ENCODE measurements at regions not wholly inside any gene's neighbourhood (a gene's known extent, or its start where the extent isn't known, plus 50 kb on each side); places are given as distances from the start of the nearest gene placed in this dataset.

DNA sequence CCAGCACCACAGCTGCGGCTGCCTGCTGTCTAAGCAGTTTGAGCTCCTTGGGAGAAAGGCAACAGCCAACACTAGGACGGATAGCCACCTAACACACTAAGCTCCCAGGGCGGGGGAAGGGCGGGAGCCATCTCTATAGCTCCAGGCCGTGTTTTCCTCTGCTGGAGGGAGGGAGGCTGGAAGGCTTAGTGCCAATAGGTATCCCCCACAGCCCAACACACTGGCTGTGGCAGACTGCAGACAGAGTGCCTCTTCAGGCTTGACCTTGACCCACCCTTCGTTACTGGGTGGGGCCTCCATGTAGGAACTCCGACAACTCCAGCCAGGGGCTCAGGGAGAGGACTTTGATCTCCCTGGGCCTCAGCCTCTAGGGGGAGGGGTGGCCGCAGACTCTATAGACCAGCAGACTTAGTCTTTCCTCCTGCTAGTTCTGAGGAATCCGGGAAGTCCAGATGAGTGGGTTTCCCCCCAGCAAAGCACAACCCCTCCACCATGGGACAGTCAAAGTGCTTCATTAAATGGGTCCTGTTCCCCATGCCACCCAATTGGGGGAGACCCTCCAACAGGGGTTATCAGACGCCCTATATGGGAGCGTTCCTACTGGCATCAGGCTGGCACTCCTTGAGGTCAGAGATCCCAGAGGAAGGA lies 314.4 kb upstream of the MKI67 start (continued):
- TF ChIP-seq, protein P1, sequence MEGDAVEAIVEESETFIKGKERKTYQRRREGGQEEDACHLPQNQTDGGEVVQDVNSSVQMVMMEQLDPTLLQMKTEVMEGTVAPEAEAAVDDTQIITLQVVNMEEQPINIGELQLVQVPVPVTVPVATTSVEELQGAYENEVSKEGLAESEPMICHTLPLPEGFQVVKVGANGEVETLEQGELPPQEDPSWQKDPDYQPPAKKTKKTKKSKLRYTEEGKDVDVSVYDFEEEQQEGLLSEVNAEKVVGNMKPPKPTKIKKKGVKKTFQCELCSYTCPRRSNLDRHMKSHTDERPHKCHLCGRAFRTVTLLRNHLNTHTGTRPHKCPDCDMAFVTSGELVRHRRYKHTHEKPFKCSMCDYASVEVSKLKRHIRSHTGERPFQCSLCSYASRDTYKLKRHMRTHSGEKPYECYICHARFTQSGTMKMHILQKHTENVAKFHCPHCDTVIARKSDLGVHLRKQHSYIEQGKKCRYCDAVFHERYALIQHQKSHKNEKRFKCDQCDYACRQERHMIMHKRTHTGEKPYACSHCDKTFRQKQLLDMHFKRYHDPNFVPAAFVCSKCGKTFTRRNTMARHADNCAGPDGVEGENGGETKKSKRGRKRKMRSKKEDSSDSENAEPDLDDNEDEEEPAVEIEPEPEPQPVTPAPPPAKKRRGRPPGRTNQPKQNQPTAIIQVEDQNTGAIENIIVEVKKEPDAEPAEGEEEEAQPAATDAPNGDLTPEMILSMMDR (IDR thresholded peaks at IDR 0.05; ENCODE audit: low read depth, low read length, missing input control) = no peak
- TF ChIP-seq GABPA (IDR thresholded peaks at IDR 0.05 in 1 of 2, conservative IDR thresholded peaks at IDR 0.05 in 1 of 2) (no peak), RAD21 (IDR thresholded peaks at IDR 0.05) (no peak), NR2F2 (IDR thresholded peaks at IDR 0.05) (no peak)

DNA sequence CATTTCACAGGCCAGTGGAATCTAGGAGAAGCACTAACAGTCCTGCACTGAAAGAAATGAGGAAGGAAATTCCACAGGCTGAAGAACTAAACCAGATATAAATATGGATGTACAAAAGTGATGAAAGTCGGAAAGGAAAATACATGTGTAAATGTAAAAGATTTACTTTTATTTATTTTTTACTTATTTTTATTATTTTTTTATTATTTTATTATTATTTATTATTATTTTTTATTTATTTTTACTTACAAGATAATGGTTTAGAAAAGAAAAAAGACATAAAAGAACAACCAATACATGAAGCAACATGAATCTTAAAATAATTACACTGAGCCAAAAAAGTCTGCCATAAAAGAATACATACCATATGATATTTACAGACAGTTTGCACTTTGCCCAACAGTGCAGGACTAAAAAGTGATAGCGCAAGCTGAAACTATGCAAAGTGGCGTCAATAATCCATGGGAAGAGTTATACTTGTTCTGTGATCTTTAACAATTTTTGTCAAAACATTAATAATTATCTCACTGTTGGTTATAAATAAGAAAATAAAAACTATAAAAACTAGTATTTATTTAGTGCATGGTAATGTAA lies 317.8 kb upstream of the MKI67 start:
- WGBS = 56% methylated on average over 3 of the region's 3 CpGs
- Histone ChIP-seq H3K4me1 (ENCODE audit: control insufficient read depth in 4 of 4, insufficient read depth in 4 of 4, low read length in 3 of 4) (no peaks in the 10 kb centered on the region), H3K36me3 (ENCODE audit: control insufficient read depth in 4 of 4, insufficient read depth in 3 of 4, low read depth in 1 of 4, low read length in 3 of 4) (no peaks in the 10 kb centered on the region), H3K9me3 (ENCODE audit: control insufficient read depth in 4 of 4, low read length in 3 of 4) (no peaks in the 10 kb centered on the region), H3K27ac (ENCODE audit: low read depth in 1 of 2, low read length in 2 of 2) (no peak overlapping the region), H3K9ac (ENCODE audit: low read depth in 1 of 2, low read length in 2 of 2) (no peak overlapping the region), H3K4me3 (ENCODE audit: low read depth in 1 of 3, low read length in 3 of 3) (no peak overlapping the region), H3K27me3 (ENCODE audit: control insufficient read depth in 4 of 4, insufficient read depth in 4 of 4, low read length in 3 of 4) (peaks cover 0 to 3% (median 0%) of the 10 kb centered on the region in 4 donors)
- no peak for DNase-seq (ENCODE audit: low spot score)
- TF ChIP-seq JUND (IDR thresholded peaks at IDR 0.05) = no peak
- TF ChIP-seq, protein P2, sequence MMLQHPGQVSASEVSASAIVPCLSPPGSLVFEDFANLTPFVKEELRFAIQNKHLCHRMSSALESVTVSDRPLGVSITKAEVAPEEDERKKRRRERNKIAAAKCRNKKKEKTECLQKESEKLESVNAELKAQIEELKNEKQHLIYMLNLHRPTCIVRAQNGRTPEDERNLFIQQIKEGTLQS (IDR thresholded peaks at IDR 0.05) = no peak
- no peak for TF ChIP-seq FOXA2 (IDR thresholded peaks at IDR 0.05)
- TF ChIP-seq RAD21 (IDR thresholded peaks at IDR 0.05) = no peak
- TF ChIP-seq FOXA1 (IDR thresholded peaks at IDR 0.05) = no peak
- no peak for TF ChIP-seq HNF4G (IDR thresholded peaks at IDR 0.05)
- TF ChIP-seq HNF4A (conservative IDR thresholded peaks at IDR 0.05) = no peak

DNA sequence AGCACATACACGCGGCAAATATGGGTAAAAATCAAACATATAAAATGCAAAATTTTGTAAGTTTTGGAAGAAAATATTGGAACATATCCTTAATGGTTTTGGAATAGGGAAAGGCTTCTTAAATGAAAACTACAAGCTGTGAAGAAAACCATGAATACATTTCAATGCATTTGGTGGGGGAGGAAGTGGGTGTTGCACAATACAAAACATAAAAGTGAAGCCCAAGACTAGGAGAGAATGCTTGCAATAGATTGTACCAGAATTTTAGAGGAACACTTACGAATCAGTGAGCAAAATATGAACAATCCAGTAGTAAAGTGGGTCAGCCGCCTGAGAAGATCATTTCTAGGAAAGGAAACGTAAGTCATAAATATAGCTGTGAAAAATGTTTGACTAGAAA lies 322.6 kb upstream of the MKI67 start:
- DNase-seq (ENCODE audit: low spot score) = no peak
- no peak overlapping the region for H3K27ac ChIP-seq (ENCODE audit: low read depth in 1 of 2, low read length in 2 of 2)
- H3K4me1 ChIP-seq (ENCODE audit: control insufficient read depth in 4 of 4, insufficient read depth in 4 of 4, low read length in 3 of 4) = no peaks in the 10 kb centered on the region
- no peaks in the 10 kb centered on the region for H3K36me3 ChIP-seq (ENCODE audit: control insufficient read depth in 4 of 4, insufficient read depth in 3 of 4, low read depth in 1 of 4, low read length in 3 of 4)
- H3K9me3 ChIP-seq (ENCODE audit: control insufficient read depth in 4 of 4, low read length in 3 of 4) = no peaks in the 10 kb centered on the region
- H3K27me3 ChIP-seq (ENCODE audit: control insufficient read depth in 4 of 4, insufficient read depth in 4 of 4, low read length in 3 of 4) = peaks cover 0 to 7% (median 0%) of the 10 kb centered on the region in 4 donors
- no peak overlapping the region for H3K9ac ChIP-seq (ENCODE audit: low read depth in 1 of 2, low read length in 2 of 2)
- no peak for TF ChIP-seq FOXA1 (IDR thresholded peaks at IDR 0.05)
- no peak for TF ChIP-seq SP1 (IDR thresholded peaks at IDR 0.05)
- TF ChIP-seq, protein P3, sequence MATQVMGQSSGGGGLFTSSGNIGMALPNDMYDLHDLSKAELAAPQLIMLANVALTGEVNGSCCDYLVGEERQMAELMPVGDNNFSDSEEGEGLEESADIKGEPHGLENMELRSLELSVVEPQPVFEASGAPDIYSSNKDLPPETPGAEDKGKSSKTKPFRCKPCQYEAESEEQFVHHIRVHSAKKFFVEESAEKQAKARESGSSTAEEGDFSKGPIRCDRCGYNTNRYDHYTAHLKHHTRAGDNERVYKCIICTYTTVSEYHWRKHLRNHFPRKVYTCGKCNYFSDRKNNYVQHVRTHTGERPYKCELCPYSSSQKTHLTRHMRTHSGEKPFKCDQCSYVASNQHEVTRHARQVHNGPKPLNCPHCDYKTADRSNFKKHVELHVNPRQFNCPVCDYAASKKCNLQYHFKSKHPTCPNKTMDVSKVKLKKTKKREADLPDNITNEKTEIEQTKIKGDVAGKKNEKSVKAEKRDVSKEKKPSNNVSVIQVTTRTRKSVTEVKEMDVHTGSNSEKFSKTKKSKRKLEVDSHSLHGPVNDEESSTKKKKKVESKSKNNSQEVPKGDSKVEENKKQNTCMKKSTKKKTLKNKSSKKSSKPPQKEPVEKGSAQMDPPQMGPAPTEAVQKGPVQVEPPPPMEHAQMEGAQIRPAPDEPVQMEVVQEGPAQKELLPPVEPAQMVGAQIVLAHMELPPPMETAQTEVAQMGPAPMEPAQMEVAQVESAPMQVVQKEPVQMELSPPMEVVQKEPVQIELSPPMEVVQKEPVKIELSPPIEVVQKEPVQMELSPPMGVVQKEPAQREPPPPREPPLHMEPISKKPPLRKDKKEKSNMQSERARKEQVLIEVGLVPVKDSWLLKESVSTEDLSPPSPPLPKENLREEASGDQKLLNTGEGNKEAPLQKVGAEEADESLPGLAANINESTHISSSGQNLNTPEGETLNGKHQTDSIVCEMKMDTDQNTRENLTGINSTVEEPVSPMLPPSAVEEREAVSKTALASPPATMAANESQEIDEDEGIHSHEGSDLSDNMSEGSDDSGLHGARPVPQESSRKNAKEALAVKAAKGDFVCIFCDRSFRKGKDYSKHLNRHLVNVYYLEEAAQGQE (IDR thresholded peaks at IDR 0.05) = no peak
- no peak for TF ChIP-seq GABPA (IDR thresholded peaks at IDR 0.05 in 1 of 2, conservative IDR thresholded peaks at IDR 0.05 in 1 of 2)
- no peak for TF ChIP-seq RAD21 (IDR thresholded peaks at IDR 0.05)
- TF ChIP-seq, protein P2 (IDR thresholded peaks at IDR 0.05) = no peak
- TF ChIP-seq RXRA (IDR thresholded peaks at IDR 0.05) = no peak
- no peak for TF ChIP-seq JUND (IDR thresholded peaks at IDR 0.05)
- TF ChIP-seq, protein P4, sequence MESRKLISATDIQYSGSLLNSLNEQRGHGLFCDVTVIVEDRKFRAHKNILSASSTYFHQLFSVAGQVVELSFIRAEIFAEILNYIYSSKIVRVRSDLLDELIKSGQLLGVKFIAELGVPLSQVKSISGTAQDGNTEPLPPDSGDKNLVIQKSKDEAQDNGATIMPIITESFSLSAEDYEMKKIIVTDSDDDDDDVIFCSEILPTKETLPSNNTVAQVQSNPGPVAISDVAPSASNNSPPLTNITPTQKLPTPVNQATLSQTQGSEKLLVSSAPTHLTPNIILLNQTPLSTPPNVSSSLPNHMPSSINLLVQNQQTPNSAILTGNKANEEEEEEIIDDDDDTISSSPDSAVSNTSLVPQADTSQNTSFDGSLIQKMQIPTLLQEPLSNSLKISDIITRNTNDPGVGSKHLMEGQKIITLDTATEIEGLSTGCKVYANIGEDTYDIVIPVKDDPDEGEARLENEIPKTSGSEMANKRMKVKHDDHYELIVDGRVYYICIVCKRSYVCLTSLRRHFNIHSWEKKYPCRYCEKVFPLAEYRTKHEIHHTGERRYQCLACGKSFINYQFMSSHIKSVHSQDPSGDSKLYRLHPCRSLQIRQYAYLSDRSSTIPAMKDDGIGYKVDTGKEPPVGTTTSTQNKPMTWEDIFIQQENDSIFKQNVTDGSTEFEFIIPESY (IDR thresholded peaks at IDR 0.05) = no peak
- no peak overlapping the region for H3K4me3 ChIP-seq (ENCODE audit: low read depth in 1 of 3, low read length in 3 of 3)
- 83% methylated on average over 5 of the region's 5 CpGs for WGBS

Measured in liver (tissue), 8 donors.